GM12878 (cell line): ENCODE measurements at regions not wholly inside any gene's neighbourhood (a gene's known extent, or its start where the extent isn't known, plus 50 kb on each side); places are given as distances from the start of the nearest gene placed in this dataset.

Source experiments
- ATAC-seq: fragments of 200-7000 bp; cut with Tn5 transposase; 3 replicates; pipeline ENCODE4 v1.9.1; 2020; ENCODE audit warnings: mild to moderate bottlenecking, moderate library complexity
- BruUV-seq: library from RNA; stranded (reverse); fragments of 400-500 nt; replicated peaks from 2 replicates; lab custom pipeline; 2021; lab: Mats Ljungman, UMichigan
- CTCF ChIA-PET: fragments of 300-600 bp; sonication (Branson Sonifier 250); formaldehyde crosslinking; extraction: SDS; loops from one replicate; lab custom pipeline; 2021; ENCODE audit warnings: inconsistent platforms; lab: Yijun Ruan, JAX
- POLR2A ChIA-PET: fragments of 350-600 bp; formaldehyde crosslinking; extraction: SDS; loops from one replicate; lab custom pipeline; 2021; ENCODE audit warnings: inconsistent platforms; lab: Charles Lee
- RAD21 ChIA-PET: fragments of 300-600 bp; sonication (Branson Sonifier 250); formaldehyde crosslinking; loops from one replicate; lab custom pipeline; 2023; ENCODE audit warnings: antibody characterized with exemption; ENCODE audit not compliant: unreplicated experiment; lab: Charles Lee
- SMC1A ChIA-PET: fragments of 300-600 bp; sonication (Branson Sonifier 250); formaldehyde crosslinking; loops from one replicate; lab custom pipeline; 2023; ENCODE audit not compliant: unreplicated experiment, uncharacterized antibody; lab: Charles Lee
- DNase-seq: peaks from one replicate; pipeline ENCODE4 v3.0.0-alpha.2; 2011; ENCODE audit warnings: low read depth, low spot score
- FAIRE-seq: peaks from 3 replicates; lab custom pipeline; 2011; peaks lifted over from hg19 to GRCh38; lab: Jason Lieb, UNC
- H2AFZ ChIP-seq: 2 replicates; pipeline ENCODE4 v1.6.0; 2011; ENCODE audit warnings: low read depth, low read length, control low read depth; ENCODE audit not compliant: control insufficient read depth
- H3K27ac ChIP-seq: 2 replicates; pipeline ENCODE4 v1.5.1; 2011; ENCODE audit warnings: control low read depth; ENCODE audit not compliant: control insufficient read depth, insufficient read depth
- H3K27me3 ChIP-seq, 2 experiments: replicated peaks in 1 of 2; 2 replicates each; pipeline versions ENCODE4 v1.6.0 to v1.6.1; 2011; ENCODE audit warnings: low read length in 1 of 2; ENCODE audit not compliant: control insufficient read depth in 2 of 2, insufficient read depth in 2 of 2
- H3K36me3 ChIP-seq, 2 experiments: 2 replicates each; pipeline ENCODE4 v1.5.1; 2011; ENCODE audit warnings: low read length in 1 of 2; ENCODE audit not compliant: control insufficient read depth in 2 of 2, insufficient read depth in 2 of 2
- H3K4me1 ChIP-seq: 2 replicates; pipeline ENCODE4 v1.6.1; 2011; ENCODE audit warnings: mild to moderate bottlenecking, low read length, moderate library complexity, mixed read lengths; ENCODE audit not compliant: control insufficient read depth, insufficient read depth
- H3K4me2 ChIP-seq: 2 replicates; pipeline ENCODE4 v1.6.0; 2011; ENCODE audit warnings: control low read depth; ENCODE audit not compliant: control insufficient read depth, insufficient read depth
- H3K4me3 ChIP-seq: fragments of 200-600 bp; sonication (generic); 2 replicates; pipeline ENCODE4 v1.5.1; 2016
- H3K79me2 ChIP-seq: 2 replicates; pipeline ENCODE4 v1.6.0; 2011; ENCODE audit warnings: low read length; ENCODE audit not compliant: control insufficient read depth, insufficient read depth
- H3K9ac ChIP-seq: 2 replicates; pipeline ENCODE4 v1.8.0; 2011; ENCODE audit warnings: low read length, control low read depth, mixed read lengths; ENCODE audit not compliant: control insufficient read depth, insufficient read depth
- H3K9me3 ChIP-seq: replicated peaks from 3 replicates; pipeline ENCODE4 v1.5.1; 2011; ENCODE audit warnings: mild to moderate bottlenecking, low read length; ENCODE audit not compliant: control insufficient read depth, insufficient read depth
- H4K20me1 ChIP-seq: 2 replicates; pipeline ENCODE4 v1.6.0; 2011; ENCODE audit not compliant: control insufficient read depth, insufficient read depth
- BCL3 ChIP-seq: IDR thresholded peaks from 2 replicates; pipeline ENCODE4 v1.6.1; 2011; ENCODE audit warnings: borderline replicate concordance, low read depth, mild to moderate bottlenecking, moderate library complexity, low read length; ENCODE audit not compliant: insufficient read depth, poor library complexity, severe bottlenecking
- CHD1 ChIP-seq: IDR thresholded peaks from 2 replicates; pipeline ENCODE4 v1.6.1; 2012; ENCODE audit warnings: low read depth, low read length, improper control_type of control experiment
- EGR1 ChIP-seq, 2 experiments: IDR thresholded peaks; 1 replicate in 1 of 2; 2 replicates in 1 of 2; pipeline ENCODE4 v1.6.1; 2011 to 2012; ENCODE audit warnings: low read depth in 2 of 2, low read length in 2 of 2, borderline replicate concordance in 1 of 2, mild to moderate bottlenecking in 1 of 2, moderate library complexity in 1 of 2
- EZH2 ChIP-seq: IDR thresholded peaks from 2 replicates; pipeline ENCODE4 v1.6.1; 2012; ENCODE audit warnings: low read depth, mild to moderate bottlenecking, control low read depth, inconsistent platforms, low read length, borderline replicate concordance; ENCODE audit not compliant: control insufficient read depth
- GABPA ChIP-seq: IDR thresholded peaks from 2 replicates; pipeline ENCODE4 v1.6.1; 2014; ENCODE audit warnings: antibody characterized with exemption, low read depth, mild to moderate bottlenecking, inconsistent platforms
- HDAC6 ChIP-seq: fragments of 200-600 bp; sonication (generic); IDR thresholded peaks from one replicate; pipeline ENCODE4 v1.8.0; 2017; ENCODE audit warnings: antibody characterized with exemption; ENCODE audit not compliant: unreplicated experiment
- IRF5 ChIP-seq: fragments of 450-650 bp; IDR thresholded peaks from 2 replicates; pipeline ENCODE4 v1.6.1; 2017; ENCODE audit warnings: borderline replicate concordance
- MEF2B ChIP-seq: fragments of 450-650 bp; IDR thresholded peaks from 2 replicates; pipeline ENCODE4 v1.6.1; 2018; ENCODE audit warnings: mild to moderate bottlenecking, moderate library complexity; ENCODE audit not compliant: partially characterized antibody, poor library complexity, severe bottlenecking
- MTA3 ChIP-seq: IDR thresholded peaks from 2 replicates; pipeline ENCODE4 v1.6.1; 2012; ENCODE audit warnings: low read length, inconsistent platforms, borderline replicate concordance
- NFYA ChIP-seq: IDR thresholded peaks from 2 replicates; pipeline ENCODE4 v1.6.1; 2011; ENCODE audit warnings: low read depth, mild to moderate bottlenecking, low read length, improper control_type of control experiment, borderline replicate concordance
- NFYB ChIP-seq: IDR thresholded peaks from 2 replicates; pipeline ENCODE4 v1.6.1; 2011; ENCODE audit warnings: low read depth, mild to moderate bottlenecking, low read length, improper control_type of control experiment, moderate library complexity; ENCODE audit not compliant: insufficient read depth
- NR2C2 ChIP-seq: IDR thresholded peaks from 2 replicates; pipeline ENCODE4 v1.6.1; 2011; ENCODE audit warnings: borderline replicate concordance, low read depth; ENCODE audit not compliant: control insufficient read depth, insufficient read length
- PML ChIP-seq: IDR thresholded peaks from 2 replicates; pipeline ENCODE4 v1.6.1; 2012; ENCODE audit warnings: low read length, inconsistent platforms
- RAD21 ChIP-seq: IDR thresholded peaks from 2 replicates; pipeline ENCODE4 v1.6.1; 2011; ENCODE audit warnings: mild to moderate bottlenecking, low read depth, low read length, moderate library complexity; ENCODE audit not compliant: insufficient read depth
- SMARCA5 ChIP-seq: fragments of 450-650 bp; IDR thresholded peaks from 2 replicates; pipeline ENCODE4 v1.6.1; 2017; ENCODE audit warnings: mild to moderate bottlenecking
- SREBF1 ChIP-seq: IDR thresholded peaks from 2 replicates; pipeline ENCODE4 v1.6.1; 2012; ENCODE audit warnings: mild to moderate bottlenecking, low read length
- SUZ12 ChIP-seq: fragments of 200-600 bp; sonication (generic); IDR thresholded peaks from one replicate; pipeline ENCODE4 v1.6.1; 2018; ENCODE audit warnings: antibody characterized with exemption, mild to moderate bottlenecking; ENCODE audit not compliant: unreplicated experiment
- WRNIP1 ChIP-seq: IDR thresholded peaks from 2 replicates; pipeline ENCODE4 v1.6.1; 2011; ENCODE audit warnings: low read depth, low read length, improper control_type of control experiment, borderline replicate concordance
- ZBTB33 ChIP-seq: fragments of 450-650 bp; IDR thresholded peaks from 2 replicates; pipeline ENCODE4 v1.6.1; 2017; ENCODE audit warnings: mild to moderate bottlenecking
- ZNF24 ChIP-seq: fragments of 450-650 bp; IDR thresholded peaks from 2 replicates; pipeline ENCODE4 v1.6.1; 2017; ENCODE audit warnings: antibody characterized with exemption, mild to moderate bottlenecking
- WGBS: methylation state at CpG from one replicate; pipeline ENCODE4 v1.1.6; 2016; ENCODE audit warnings: low lambda C conversion rate; ENCODE audit not compliant: insufficient replicate concordance, insufficient coverage; ENCODE audit errors: missing lambda C conversion rate; 5-methylcytosine and 5-hydroxymethylcytosine counted together
- in situ Hi-C: fragments of 300-500 bp; cut with MboI; formaldehyde crosslinking; loops from 9 replicates; pipeline ENCODE4 v1.14.3; 2018; ENCODE audit warnings: mixed read lengths
- intact Hi-C: fragments of 100-400 bp; cut with micrococcal nuclease; formaldehyde crosslinking; loops from one replicate; pipeline ENCODE4 v1.14.2; 2022; ENCODE audit not compliant: unreplicated experiment

- TF ChIP-seq BCL3 = no peak
Observed at GRCh38 chr12:30400349-30400748, 295.3 kb downstream of the IPO8 start (continued).

- in situ Hi-C loops = no loop called here
- BruUV-seq = no TSS peak
- Histone ChIP-seq H3K4me1 (no peaks in the 10 kb centered on the region), H3K4me2 (no peak overlapping the region), H3K9ac (no peak overlapping the region), H4K20me1 (no peaks in the 10 kb centered on the region), H3K27me3 (no peaks in the 10 kb centered on the region), H3K36me3 (no peaks in the 10 kb centered on the region), H3K79me2 (no peaks in the 10 kb centered on the region), H3K4me3 (no peak overlapping the region), H3K9me3 (no peaks in the 10 kb centered on the region), H2AFZ (no peak overlapping the region), H3K27ac (no peak overlapping the region)
- ATAC-seq = no peak
- no peak for DNase-seq
- ChIA-PET RAD21 (no interaction called here), CTCF (no interaction called here), SMC1A (no interaction called here), POLR2A (no interaction called here)
- FAIRE-seq = no peak
- 47% methylated on average over 2 of the region's 2 CpGs for WGBS
- intact Hi-C loops = no loop called here
- TF ChIP-seq SREBF1 = no peak
- TF ChIP-seq ZBTB33 = no peak
- no peak for TF ChIP-seq NR2C2
- no peak for TF ChIP-seq PML
- no peak for TF ChIP-seq NFYB
- no peak for TF ChIP-seq RAD21
- no peak for TF ChIP-seq CHD1
- TF ChIP-seq IRF5 = no peak
- no peak for TF ChIP-seq MEF2B
- TF ChIP-seq ZNF24 = no peak
- TF ChIP-seq MTA3 = no peak
- TF ChIP-seq SUZ12 = no peak
- no peak for TF ChIP-seq HDAC6
- TF ChIP-seq EZH2 = no peak
- TF ChIP-seq NFYA = no peak
- TF ChIP-seq SMARCA5 = no peak
- TF ChIP-seq WRNIP1 = no peak
- TF ChIP-seq EGR1 (IDR thresholded peaks at IDR 0.05; ENCODE audit: borderline replicate concordance in 1 of 2, low read depth in 2 of 2, low read length in 2 of 2) = no peak
- TF ChIP-seq GABPA = no peak
Observed at GRCh38 chr12:30399859-30400258, 295.8 kb downstream of the IPO8 start.
